SK-N-MC (cell line): ENCODE measurements at regions not wholly inside any gene's neighbourhood (a gene's known extent, or its start where the extent isn't known, plus 50 kb on each side); places are given as distances from the start of the nearest gene placed in this dataset.

Experiments used
- EZH2 ChIP-seq: fragments of 200-600 bp; sonication (generic); IDR thresholded peaks from one replicate; pipeline ENCODE4 v1.6.1; 2017; ENCODE audit warnings: antibody characterized with exemption
- FOXP2 ChIP-seq: optimal IDR thresholded peaks from 2 replicates; pipeline ENCODE3; 2011; ENCODE audit warnings: mild to moderate bottlenecking, moderate library complexity; ENCODE audit not compliant: insufficient read depth; ENCODE audit errors: extremely low read length, control extremely low read depth
- POLR2AphosphoS5 ChIP-seq: IDR thresholded peaks from 2 replicates; pipeline ENCODE4 v1.6.1; 2012; ENCODE audit warnings: mild to moderate bottlenecking, low read depth, low read length, borderline replicate concordance

DNA sequence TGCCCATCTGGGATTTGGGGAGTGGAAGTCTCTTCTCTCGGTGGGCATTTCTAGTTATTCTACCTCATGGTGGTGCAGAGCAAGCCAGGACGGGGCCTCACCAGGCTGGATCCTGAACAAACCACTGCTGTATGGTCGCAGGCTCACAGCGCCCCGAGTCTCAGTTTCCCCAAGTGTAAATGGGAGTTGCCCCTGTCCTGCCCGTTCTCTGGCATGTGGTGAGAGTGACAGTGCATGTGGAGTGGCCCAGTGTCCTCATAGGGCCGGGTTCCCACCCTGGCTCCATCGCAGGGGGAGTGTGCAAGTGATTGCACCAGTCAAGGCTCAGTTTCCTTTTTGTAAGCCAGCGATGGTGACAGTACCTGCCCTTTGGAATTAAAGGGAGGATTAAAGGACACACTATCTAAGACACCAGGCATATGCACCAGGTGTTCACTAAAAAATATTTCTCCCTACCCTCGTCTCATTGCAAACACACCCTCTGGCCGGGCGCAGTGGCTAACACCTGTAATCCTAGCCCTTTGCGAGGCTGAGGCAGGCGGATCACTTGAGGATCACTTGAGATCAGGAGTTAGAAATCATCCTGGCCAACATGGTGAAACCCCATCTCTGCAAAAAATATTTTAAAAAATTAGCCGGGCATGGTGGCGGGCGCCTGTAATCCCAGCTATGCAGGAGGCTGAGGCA, 173.3 kb upstream of the MYCN start:
- TF ChIP-seq EZH2 (no peak), POLR2AphosphoS5 (no peak), FOXP2 (no peak)
